Activated naive CD8-positive, alpha-beta T cell (primary cell): ENCODE measurements at regions not wholly inside any gene's neighbourhood (a gene's known extent, or its start where the extent isn't known, plus 50 kb on each side); places are given as distances from the start of the nearest gene placed in this dataset.
"Not testable (repeated sequence)": the region's sequence is repeated elsewhere in the genome, so short reads cannot be mapped to it uniquely, and the experiment has no call there.

Experiments used
- H3K27ac Mint-ChIP-seq: one replicate; pipeline ENCODE4 v1.8.0; 2021; ENCODE audit warnings: mixed read lengths
- H3K27me3 Mint-ChIP-seq: one replicate; pipeline ENCODE4 v1.8.0; 2021; ENCODE audit warnings: mixed read lengths
- H3K36me3 Mint-ChIP-seq: one replicate; pipeline ENCODE4 v1.8.0; 2021; ENCODE audit warnings: mixed read lengths
- H3K4me1 Mint-ChIP-seq: one replicate; pipeline ENCODE4 v1.8.0; 2021; ENCODE audit warnings: low read depth, mixed read lengths
- H3K4me3 Mint-ChIP-seq: one replicate; pipeline ENCODE4 v1.8.0; 2021; ENCODE audit warnings: mild to moderate bottlenecking, mixed read lengths
- H3K9me3 Mint-ChIP-seq: one replicate; pipeline ENCODE4 v1.8.0; 2021; ENCODE audit warnings: low read depth, mixed read lengths

DNA sequence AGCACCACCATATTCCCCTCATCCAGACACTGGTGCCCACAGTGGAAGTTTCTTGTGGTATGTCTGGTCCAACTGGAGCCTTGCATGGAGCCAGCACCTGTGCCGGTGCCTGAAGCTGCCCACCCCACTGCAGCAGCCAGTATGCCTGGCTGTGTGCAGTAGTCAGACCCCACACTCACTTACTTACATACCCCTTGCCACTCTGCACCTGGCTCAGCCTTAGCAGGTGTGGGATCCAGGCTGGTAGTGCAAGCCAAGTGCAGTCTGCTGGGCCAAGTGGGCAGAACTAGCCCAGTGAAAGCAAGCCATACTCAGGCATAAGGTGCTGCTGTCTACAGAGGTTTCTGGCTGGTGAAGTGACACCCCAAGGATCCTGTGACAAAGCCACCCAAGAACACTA is 871.4 kb upstream of the C9orf72 start:
- Mint-ChIP-seq H3K27me3 (no peaks in the 10 kb centered on the region), H3K9me3 (no peaks in the 10 kb centered on the region), H3K27ac (no peak overlapping the region), H3K4me3 (no peak overlapping the region), H3K4me1 (no peaks in the 10 kb centered on the region), H3K36me3 (no peaks in the 10 kb centered on the region)

DNA sequence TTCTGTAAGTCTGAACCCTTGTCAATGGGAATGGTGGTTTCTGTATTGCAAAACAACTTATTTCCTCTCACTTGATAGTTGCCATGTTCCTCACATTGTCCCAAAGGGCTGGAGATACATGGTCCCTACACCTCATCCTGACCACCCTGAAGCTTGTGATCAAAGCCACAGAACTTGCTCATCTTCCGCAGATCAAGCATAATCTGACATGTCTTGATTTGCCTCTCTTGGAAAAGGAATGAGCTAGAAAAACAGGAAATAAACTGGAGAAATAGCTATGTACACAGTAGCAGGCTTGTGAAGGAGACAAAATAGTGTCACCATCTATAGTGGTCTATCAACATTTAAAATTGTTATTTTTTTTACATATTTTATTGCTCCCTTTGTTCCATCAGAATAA is 871.9 kb upstream of the C9orf72 start:
- Mint-ChIP-seq H3K36me3 (no peaks in the 10 kb centered on the region), H3K9me3 (no peaks in the 10 kb centered on the region), H3K4me3 (no peak overlapping the region), H3K27ac (no peak overlapping the region), H3K4me1 (no peaks in the 10 kb centered on the region), H3K27me3 (no peaks in the 10 kb centered on the region)

DNA sequence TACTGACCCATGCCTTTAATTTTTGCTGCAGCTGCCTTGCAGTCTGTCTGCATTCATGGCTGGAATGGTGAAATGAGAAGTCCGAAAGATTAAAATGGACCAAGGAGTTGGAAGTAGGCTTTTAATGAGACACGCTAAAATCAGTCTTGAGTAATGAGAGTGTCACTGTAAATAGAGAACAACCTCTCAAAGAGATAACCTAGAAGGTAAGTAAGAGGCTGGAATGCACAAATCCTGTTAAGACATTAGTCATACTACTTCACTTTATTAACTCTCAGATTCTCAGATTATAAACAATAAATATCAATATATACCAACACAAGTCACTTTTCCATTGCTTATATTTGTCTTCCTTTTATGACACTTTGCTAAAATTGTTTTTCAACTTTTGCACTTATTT is 880.6 kb upstream of the C9orf72 start:
- no peaks in the 10 kb centered on the region for H3K36me3 Mint-ChIP-seq

DNA sequence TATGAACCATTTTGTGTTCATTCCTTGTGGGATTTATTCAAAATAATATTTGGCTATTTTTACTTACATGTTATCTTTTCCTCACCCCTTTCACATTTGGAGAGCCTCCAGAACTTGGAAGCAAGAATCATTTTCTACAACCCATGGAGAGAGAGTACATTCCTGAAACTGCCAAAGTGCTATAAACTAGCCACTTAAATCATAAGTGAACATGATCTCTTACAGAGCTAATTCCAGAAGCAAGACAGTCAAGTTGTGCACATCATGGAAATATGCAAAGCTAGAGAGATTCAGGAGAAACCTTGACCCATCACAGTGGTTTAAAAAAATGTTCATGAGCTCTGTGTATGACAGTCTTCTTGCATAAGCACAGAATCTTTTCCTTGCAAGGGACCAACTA is 883.6 kb upstream of the C9orf72 start:
- no peaks in the 10 kb centered on the region for H3K27me3 Mint-ChIP-seq
- no peak overlapping the region for H3K4me3 Mint-ChIP-seq
- no peak overlapping the region for H3K27ac Mint-ChIP-seq
- H3K4me1 Mint-ChIP-seq: no peaks in the 10 kb centered on the region
- H3K36me3 Mint-ChIP-seq: no peaks in the 10 kb centered on the region
- H3K9me3 Mint-ChIP-seq: peaks cover 8% of the 10 kb centered on the region

More for the DNA sequence above, 880.6 kb upstream of the C9orf72 start:
- no peaks in the 10 kb centered on the region for H3K4me1 Mint-ChIP-seq
- H3K9me3 Mint-ChIP-seq: no peaks in the 10 kb centered on the region
- no peak overlapping the region for H3K4me3 Mint-ChIP-seq
- no peaks in the 10 kb centered on the region for H3K27me3 Mint-ChIP-seq
- H3K27ac Mint-ChIP-seq: no peak overlapping the region

DNA sequence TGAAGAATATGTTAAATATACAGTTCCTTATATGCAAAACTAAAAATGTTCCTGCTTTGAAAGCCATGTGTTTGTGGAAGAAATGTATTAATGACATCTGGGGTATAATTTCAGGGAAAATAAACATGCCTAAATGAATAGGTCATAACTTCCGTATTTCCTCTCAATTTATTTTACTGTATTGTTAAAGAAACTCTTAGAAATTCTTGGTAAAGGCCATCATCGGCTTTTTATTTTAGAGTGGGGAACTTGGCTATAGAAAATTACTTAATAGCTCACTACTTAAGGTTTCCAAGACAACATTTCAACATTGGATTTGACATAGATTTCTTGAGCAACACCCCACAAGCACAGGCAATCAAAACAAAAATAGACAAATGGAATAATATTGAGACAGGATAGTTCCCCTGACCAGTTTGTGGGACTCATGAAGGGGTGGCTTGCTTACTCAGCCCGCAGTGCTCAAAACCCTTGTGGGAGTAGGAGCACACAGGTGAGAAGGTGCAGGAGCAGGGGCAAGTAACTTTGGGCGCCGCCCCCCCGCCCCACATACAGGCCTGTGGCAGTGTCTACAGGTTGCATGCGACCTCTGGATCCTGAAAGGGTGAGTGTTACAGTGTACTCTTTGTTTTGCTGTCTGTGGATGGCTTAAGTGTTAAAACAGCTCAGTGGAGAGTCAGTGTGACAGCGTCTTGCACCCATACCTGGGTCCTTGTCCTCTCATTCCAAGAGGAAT is 891.4 kb upstream of the C9orf72 start:
- no peaks in the 10 kb centered on the region for H3K27me3 Mint-ChIP-seq
- H3K4me3 Mint-ChIP-seq: no peak overlapping the region
- no peak overlapping the region for H3K27ac Mint-ChIP-seq
- H3K4me1 Mint-ChIP-seq: no peaks in the 10 kb centered on the region
- peaks cover 23% of the 10 kb centered on the region for H3K9me3 Mint-ChIP-seq
- no peaks in the 10 kb centered on the region for H3K36me3 Mint-ChIP-seq

DNA sequence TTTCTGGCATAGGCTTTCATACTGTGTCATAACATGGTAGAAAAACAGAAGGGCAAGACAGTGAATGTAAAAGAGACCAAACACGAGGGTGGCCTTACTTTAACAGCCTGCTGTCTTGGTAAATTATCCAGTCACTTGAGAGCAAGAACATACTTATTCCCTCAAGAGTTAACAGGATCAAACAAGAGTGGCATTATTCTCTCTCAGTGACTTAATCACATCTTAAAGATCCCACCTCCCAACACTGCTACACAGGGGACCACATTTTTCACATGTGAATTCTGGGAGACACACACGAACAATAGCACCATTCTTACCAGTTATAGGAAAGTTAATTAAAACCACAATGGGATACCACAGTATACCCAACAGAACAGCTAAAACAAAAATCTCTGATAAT is 898.0 kb upstream of the C9orf72 start:
- Mint-ChIP-seq H3K36me3 (no peaks in the 10 kb centered on the region), H3K4me1 (no peaks in the 10 kb centered on the region), H3K27ac (no peak overlapping the region), H3K4me3 (no peak overlapping the region), H3K27me3 (no peaks in the 10 kb centered on the region), H3K9me3 (peaks cover 22% of the 10 kb centered on the region)

DNA sequence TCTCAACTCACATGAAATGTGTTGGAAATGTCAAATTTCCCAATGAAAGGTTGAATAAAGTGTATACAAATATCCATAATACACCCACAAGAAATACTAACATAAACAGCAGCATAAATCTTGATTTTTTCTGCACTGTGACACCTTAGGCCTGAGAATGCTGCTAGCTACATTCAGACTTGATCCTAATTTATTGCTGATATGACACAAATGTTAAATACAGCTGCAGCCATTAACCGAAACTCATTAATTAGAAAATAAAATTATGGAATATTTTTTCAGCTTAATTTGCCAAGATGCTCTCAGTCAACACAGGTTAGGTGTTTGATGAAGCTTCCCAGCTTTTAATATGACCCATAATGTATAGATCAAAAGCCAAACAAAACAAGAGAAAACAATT is 914.3 kb upstream of the C9orf72 start:
- Mint-ChIP-seq H3K4me3 (no peak overlapping the region), H3K4me1 (no peaks in the 10 kb centered on the region), H3K9me3 (peaks cover 14% of the 10 kb centered on the region), H3K27me3 (no peaks in the 10 kb centered on the region), H3K27ac (no peak overlapping the region), H3K36me3 (no peaks in the 10 kb centered on the region)

DNA sequence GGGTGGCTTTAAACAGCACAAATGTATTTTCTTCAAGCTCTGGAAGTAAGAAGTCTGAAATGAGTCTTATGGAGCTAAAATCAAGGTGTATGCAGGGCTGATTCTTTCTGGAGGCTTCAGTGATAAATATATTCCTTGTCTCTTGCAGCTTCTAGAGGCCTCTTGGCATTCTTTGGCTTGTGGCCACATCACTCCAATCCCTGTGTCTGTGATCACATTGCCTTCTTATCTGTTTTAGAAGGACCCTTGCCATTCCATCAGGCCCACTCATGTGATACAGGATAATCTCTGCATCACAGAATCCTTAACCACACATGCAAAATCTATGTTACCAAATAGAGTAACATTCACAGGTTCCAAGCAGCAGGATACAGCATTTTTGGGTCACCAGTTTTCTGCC is 917.8 kb upstream of the C9orf72 start:
- no peak overlapping the region for H3K27ac Mint-ChIP-seq
- H3K4me1 Mint-ChIP-seq: no peaks in the 10 kb centered on the region
- no peaks in the 10 kb centered on the region for H3K36me3 Mint-ChIP-seq
- no peak overlapping the region for H3K4me3 Mint-ChIP-seq
- no peaks in the 10 kb centered on the region for H3K27me3 Mint-ChIP-seq
- H3K9me3 Mint-ChIP-seq: peaks cover 6% of the 10 kb centered on the region

DNA sequence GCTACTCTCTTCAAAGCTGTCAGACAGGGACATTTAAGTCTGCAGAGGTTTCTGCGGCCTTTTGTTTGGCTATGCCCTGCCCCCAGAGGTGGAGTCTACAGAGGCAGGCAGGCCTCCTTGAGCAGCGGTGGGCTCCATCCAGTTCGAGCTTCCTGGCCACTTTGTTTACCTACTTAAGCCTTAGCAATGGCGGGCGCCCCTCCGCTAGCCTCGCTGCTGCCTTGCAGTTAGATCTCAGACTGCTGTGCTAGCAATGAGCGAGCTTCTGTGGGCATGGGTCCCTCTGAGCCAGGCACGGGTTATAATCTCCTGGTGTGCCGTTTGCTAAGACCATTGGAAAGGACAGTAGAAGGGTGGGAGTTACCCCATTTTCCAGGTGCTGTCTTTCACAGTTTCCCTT is 924.9 kb upstream of the C9orf72 start:
- H3K4me1 Mint-ChIP-seq: not testable (repeated sequence)

DNA sequence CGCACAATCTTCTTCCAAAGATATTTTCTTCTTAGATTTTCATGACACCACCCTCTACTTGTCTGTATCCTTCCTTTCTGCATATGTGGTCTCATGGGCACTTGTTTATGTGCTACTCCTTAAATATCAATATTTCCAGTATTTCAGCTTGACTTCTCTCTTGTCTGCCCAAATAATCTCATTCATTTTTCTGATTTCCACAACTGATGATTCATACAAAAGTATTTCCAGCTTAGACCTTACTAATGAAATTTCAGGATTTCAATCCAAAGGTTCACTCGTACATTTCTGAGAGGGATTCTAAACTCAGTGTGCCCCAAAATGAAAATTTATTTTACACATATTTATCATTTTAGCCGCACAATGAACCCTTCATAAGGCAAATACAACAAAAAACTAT is 928.9 kb upstream of the C9orf72 start:
- no peaks in the 10 kb centered on the region for H3K9me3 Mint-ChIP-seq
- H3K27me3 Mint-ChIP-seq: no peaks in the 10 kb centered on the region
- no peaks in the 10 kb centered on the region for H3K4me1 Mint-ChIP-seq
- no peaks in the 10 kb centered on the region for H3K36me3 Mint-ChIP-seq
- no peak overlapping the region for H3K27ac Mint-ChIP-seq
- H3K4me3 Mint-ChIP-seq: no peak overlapping the region

More for the DNA sequence above, 924.9 kb upstream of the C9orf72 start:
- not testable (repeated sequence) for H3K27ac Mint-ChIP-seq, H3K9me3 Mint-ChIP-seq, H3K27me3 Mint-ChIP-seq, H3K36me3 Mint-ChIP-seq, H3K4me3 Mint-ChIP-seq

DNA sequence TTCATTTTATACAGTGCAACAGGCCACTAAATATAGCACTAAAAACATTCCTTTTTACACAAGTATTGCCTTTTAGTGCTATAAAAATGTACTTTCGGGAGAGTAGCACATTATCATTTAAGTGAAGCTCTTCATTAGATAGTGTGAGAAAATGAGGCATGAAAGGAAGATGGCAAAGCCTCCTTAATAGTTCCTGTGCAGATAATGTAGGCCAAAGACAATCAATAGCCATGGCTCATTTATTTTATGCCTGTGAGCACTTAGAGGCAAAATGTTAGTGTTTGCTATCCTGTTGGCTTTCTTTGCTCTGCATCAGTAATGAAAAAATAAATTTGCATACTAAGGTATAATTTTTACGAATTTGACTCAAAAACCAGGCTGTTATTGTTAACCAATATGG is 929.5 kb upstream of the C9orf72 start:
- Mint-ChIP-seq H3K36me3 (no peaks in the 10 kb centered on the region), H3K4me3 (no peak overlapping the region), H3K9me3 (no peaks in the 10 kb centered on the region), H3K27ac (no peak overlapping the region), H3K27me3 (no peaks in the 10 kb centered on the region), H3K4me1 (no peaks in the 10 kb centered on the region)

DNA sequence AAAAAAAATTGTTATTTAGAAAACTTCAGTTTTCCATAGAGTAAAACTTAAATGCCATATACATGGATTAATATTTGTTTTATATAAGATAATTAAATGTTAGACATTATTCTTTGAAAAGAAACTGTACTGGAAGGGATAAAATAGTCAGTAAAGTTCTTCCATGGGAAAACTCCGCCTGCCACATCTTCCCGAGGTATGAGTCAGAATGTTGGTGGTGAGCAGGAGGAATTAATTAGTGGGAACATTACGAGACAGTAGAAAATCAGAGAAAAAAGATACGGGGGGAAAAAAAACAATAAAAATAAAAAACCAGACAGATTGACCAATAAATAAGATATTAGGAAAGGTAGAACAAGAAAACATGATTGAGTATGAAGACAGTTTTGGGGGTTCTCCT is 930.3 kb upstream of the C9orf72 start:
- Mint-ChIP-seq H3K27me3 (no peaks in the 10 kb centered on the region), H3K4me3 (no peak overlapping the region), H3K36me3 (no peaks in the 10 kb centered on the region), H3K9me3 (no peaks in the 10 kb centered on the region), H3K4me1 (no peaks in the 10 kb centered on the region), H3K27ac (no peak overlapping the region)

DNA sequence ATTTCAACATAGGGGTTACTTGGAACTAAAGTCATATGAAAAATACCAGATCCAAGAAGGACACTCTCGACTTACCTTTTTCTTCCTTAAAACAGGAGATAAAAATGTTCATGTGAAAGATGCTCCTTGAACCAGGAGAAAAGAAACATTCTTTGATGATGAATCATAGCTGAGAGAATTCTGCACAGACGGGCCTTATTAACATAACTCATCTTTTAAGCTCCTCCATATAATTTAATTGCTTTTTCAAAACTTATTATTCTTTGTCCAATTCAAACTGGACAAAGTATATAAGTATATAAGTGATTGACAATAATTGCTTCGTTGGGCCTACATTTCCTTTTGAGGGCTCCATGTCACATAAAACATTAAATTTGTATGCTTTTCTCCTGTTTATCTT is 945.2 kb upstream of the C9orf72 start:
- no peak overlapping the region for H3K4me3 Mint-ChIP-seq
- H3K9me3 Mint-ChIP-seq: peaks cover 10% of the 10 kb centered on the region
- H3K4me1 Mint-ChIP-seq: no peaks in the 10 kb centered on the region

DNA sequence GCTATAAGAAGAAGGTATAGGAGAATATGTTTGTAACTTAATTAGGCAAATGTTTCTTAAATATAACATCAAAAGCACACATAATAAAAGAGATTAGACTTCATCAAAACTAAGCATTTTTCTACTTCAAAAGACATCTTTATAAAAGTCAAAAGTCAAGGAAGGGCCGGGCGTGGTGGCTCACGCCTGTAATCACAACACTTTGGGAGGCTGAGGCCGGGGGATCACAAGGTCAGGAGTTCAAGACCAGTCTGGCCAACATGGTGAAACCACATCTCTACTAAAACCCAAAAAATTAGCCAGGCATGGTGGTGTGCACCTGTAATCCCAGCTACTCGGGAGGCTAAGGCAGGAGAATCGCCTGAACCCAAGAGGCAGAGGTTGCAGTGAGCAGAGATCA is 951.0 kb upstream of the C9orf72 start:
- H3K9me3 Mint-ChIP-seq, H3K4me3 Mint-ChIP-seq, H3K36me3 Mint-ChIP-seq, H3K27me3 Mint-ChIP-seq, H3K4me1 Mint-ChIP-seq, H3K27ac Mint-ChIP-seq: not testable (repeated sequence)

More for the DNA sequence above, 945.2 kb upstream of the C9orf72 start:
- Mint-ChIP-seq H3K27ac (no peak overlapping the region), H3K36me3 (no peaks in the 10 kb centered on the region), H3K27me3 (no peaks in the 10 kb centered on the region)

DNA sequence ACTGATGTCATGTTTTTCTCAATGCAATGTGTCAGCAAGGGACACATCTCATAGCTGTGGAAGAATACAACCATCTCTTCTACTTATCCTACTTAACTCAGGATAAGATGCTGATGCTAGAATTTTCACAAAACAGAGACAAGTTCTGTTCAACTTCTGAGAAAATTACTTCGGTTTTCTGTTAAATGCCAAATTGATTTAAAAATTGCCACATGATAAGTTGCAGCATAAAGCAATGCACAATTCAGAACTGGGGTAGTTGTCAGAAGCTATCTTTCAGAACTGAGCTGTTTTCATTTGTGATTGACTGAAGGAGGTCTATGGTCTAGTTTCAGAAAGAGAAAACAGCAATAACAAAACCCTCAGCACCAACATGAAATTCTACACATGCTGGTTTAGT is 954.8 kb upstream of the C9orf72 start:
- no peak overlapping the region for H3K27ac Mint-ChIP-seq
- H3K4me1 Mint-ChIP-seq: no peaks in the 10 kb centered on the region
- H3K4me3 Mint-ChIP-seq: no peak overlapping the region
- H3K9me3 Mint-ChIP-seq: no peaks in the 10 kb centered on the region
- no peaks in the 10 kb centered on the region for H3K36me3 Mint-ChIP-seq
- no peaks in the 10 kb centered on the region for H3K27me3 Mint-ChIP-seq

DNA sequence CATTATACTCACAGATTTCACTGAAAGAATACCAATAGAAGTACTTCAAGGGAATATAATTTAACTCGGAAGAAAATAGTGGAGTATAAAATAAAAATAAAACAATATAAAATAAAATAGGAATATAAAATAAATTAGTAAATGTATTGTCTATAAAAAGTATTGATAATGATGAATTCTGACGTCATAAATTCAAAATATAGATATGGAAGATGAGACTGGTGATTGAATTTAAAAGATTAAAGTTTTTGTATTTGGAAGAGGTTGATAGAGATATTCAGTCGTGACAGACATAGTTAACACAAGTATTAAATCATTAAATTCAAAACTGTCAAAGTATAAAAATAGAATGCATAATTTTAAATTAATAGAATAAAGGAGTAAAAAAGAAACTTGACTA is 964.9 kb upstream of the C9orf72 start:
- Mint-ChIP-seq H3K9me3 (no peaks in the 10 kb centered on the region), H3K27me3 (no peaks in the 10 kb centered on the region), H3K36me3 (no peaks in the 10 kb centered on the region), H3K27ac (no peak overlapping the region), H3K4me3 (no peak overlapping the region), H3K4me1 (no peaks in the 10 kb centered on the region)
